H1 (cell line): ENCODE measurements at regions not wholly inside any gene's neighbourhood (a gene's known extent, or its start where the extent isn't known, plus 50 kb on each side); places are given as distances from the start of the nearest gene placed in this dataset.
"Not testable (repeated sequence)": the region's sequence is repeated elsewhere in the genome, so short reads cannot be mapped to it uniquely, and the experiment has no call there.

Experiments used
- CTCF ChIA-PET: fragments of 300-600 bp; sonication (Branson Sonifier 250); formaldehyde crosslinking; loops from one replicate; lab custom pipeline; 2021; ENCODE audit not compliant: partially characterized antibody; lab: Charles Lee
- POLR2A ChIA-PET: fragments of 300-600 bp; sonication (Branson Sonifier 250); formaldehyde crosslinking; loops from one replicate; lab custom pipeline; 2021; ENCODE audit warnings: inconsistent platforms; ENCODE audit not compliant: partially characterized antibody; lab: Charles Lee
- DNase-seq, 2 experiments: peaks; one replicate each; pipeline versions ENCODE4 v3.0.0 to v3.0.0-alpha.2; 2010 to 2022; ENCODE audit warnings: low spot score in 2 of 2, low read depth in 1 of 2, mixed read lengths in 1 of 2
- FAIRE-seq: peaks from 2 replicates; lab custom pipeline; 2011; peaks lifted over from hg19 to GRCh38; lab: Jason Lieb, UNC
- H2AFZ ChIP-seq: 2 replicates; pipeline ENCODE4 v1.8.1; 2012; ENCODE audit warnings: low read length, inconsistent platforms
- H2AK5ac ChIP-seq: 2 replicates; pipeline ENCODE4 v1.6.1; 2013; ENCODE audit warnings: low read depth, low read length
- H2BK120ac ChIP-seq: replicated peaks from 2 replicates; pipeline ENCODE3; 2013; ENCODE audit warnings: low read depth, low read length, inconsistent platforms
- H2BK12ac ChIP-seq: 2 replicates; pipeline ENCODE4 v1.6.1; 2013; ENCODE audit warnings: low read depth, low read length
- H2BK15ac ChIP-seq: 2 replicates; pipeline ENCODE4 v1.6.1; 2013; ENCODE audit warnings: low read length
- H2BK20ac ChIP-seq: 2 replicates; pipeline ENCODE4 v1.6.1; 2013; ENCODE audit warnings: low read length
- H2BK5ac ChIP-seq: 2 replicates; pipeline ENCODE4 v1.6.1; 2013; ENCODE audit warnings: low read depth, low read length
- H3K14ac ChIP-seq: 2 replicates; pipeline ENCODE4 v1.6.1; 2013; ENCODE audit warnings: inconsistent platforms; ENCODE audit not compliant: insufficient read length
- H3K18ac ChIP-seq: 2 replicates; pipeline ENCODE4 v1.6.1; 2013; ENCODE audit warnings: low read length; ENCODE audit errors: extremely low read depth
- H3K23ac ChIP-seq: 2 replicates; pipeline ENCODE4 v1.6.1; 2013; ENCODE audit warnings: inconsistent platforms; ENCODE audit not compliant: insufficient read length
- H3K23me2 ChIP-seq: 2 replicates; pipeline ENCODE4 v1.6.1; 2013; ENCODE audit warnings: low read depth, low read length
- H3K27ac ChIP-seq: 2 replicates; pipeline ENCODE4 v1.6.1; 2011; ENCODE audit warnings: low read depth, low read length, inconsistent platforms
- H3K27me3 ChIP-seq, 4 experiments: replicated peaks in 1 of 4; 1 replicate in 1 of 4; 2 replicates in 3 of 4; pipeline versions ENCODE4 v1.6.1 to v1.8.1; 2011 to 2013; ENCODE audit warnings: low read length in 3 of 4, mild to moderate bottlenecking in 3 of 4, inconsistent platforms in 2 of 4, mixed read lengths in 2 of 4, moderate library complexity in 1 of 4; ENCODE audit not compliant: control insufficient read depth in 3 of 4, insufficient read depth in 3 of 4; ENCODE audit errors: extremely low read depth in 1 of 4
- H3K36me3 ChIP-seq, 4 experiments: 2 replicates each; pipeline versions ENCODE4 v1.6.1 to v1.8.1; 2011 to 2013; ENCODE audit warnings: mild to moderate bottlenecking in 4 of 4, low read length in 3 of 4, moderate library complexity in 2 of 4, control low read depth in 1 of 4, inconsistent platforms in 1 of 4; ENCODE audit not compliant: insufficient read depth in 4 of 4, control insufficient read depth in 2 of 4
- H3K4ac ChIP-seq: replicated peaks from 2 replicates; pipeline ENCODE3; 2013; ENCODE audit warnings: low read length, low read depth, mixed read lengths, inconsistent platforms; ENCODE audit not compliant: insufficient read length
- H3K4me1 ChIP-seq, 4 experiments: replicated peaks in 1 of 4; 1 replicate in 1 of 4; 2 replicates in 3 of 4; pipeline versions ENCODE4 v1.6.1 to v1.8.1; 2011 to 2013; ENCODE audit warnings: low read length in 3 of 4, inconsistent platforms in 2 of 4, mixed read lengths in 1 of 4; ENCODE audit not compliant: insufficient read depth in 4 of 4, control insufficient read depth in 3 of 4
- H3K4me2 ChIP-seq, 2 experiments: 2 replicates each; pipeline versions ENCODE4 v1.6.1 to v1.8.1; 2011 to 2013; ENCODE audit warnings: low read depth in 2 of 2, low read length in 2 of 2, control low read depth in 1 of 2, inconsistent platforms in 1 of 2, mild to moderate bottlenecking in 1 of 2; ENCODE audit not compliant: insufficient read depth in 1 of 2
- H3K4me3 ChIP-seq, 4 experiments: fragments of 200-600, 300-600 bp in 1 of 4; sonication (generic), shearing (Covaris generic), sonication (Bioruptor Twin) in 1 of 4; 2 replicates each; pipeline versions ENCODE4 v1.5.1 to v1.8.1; 2011 to 2016; ENCODE audit warnings: low read length in 4 of 4, low read depth in 3 of 4, control low read depth in 2 of 4, inconsistent platforms in 2 of 4, mild to moderate bottlenecking in 2 of 4, mixed read lengths in 1 of 4, moderate library complexity in 1 of 4; ENCODE audit not compliant: insufficient read depth in 2 of 4; ENCODE audit errors: extremely low read depth in 1 of 4
- H3K56ac ChIP-seq: replicated peaks from 2 replicates; pipeline ENCODE3; 2013; ENCODE audit warnings: low read depth, mild to moderate bottlenecking, mixed read lengths, low read length, inconsistent platforms; ENCODE audit not compliant: insufficient read length
- H3K79me1 ChIP-seq: 2 replicates; pipeline ENCODE4 v1.6.1; 2013; ENCODE audit warnings: low read depth, low read length, control low read depth
- H3K79me2 ChIP-seq, 2 experiments: 2 replicates each; pipeline versions ENCODE4 v1.6.1 to v1.8.1; 2012 to 2013; ENCODE audit warnings: low read length in 2 of 2, mild to moderate bottlenecking in 2 of 2, inconsistent platforms in 1 of 2; ENCODE audit not compliant: insufficient read depth in 2 of 2, control insufficient read depth in 1 of 2
- H3K9ac ChIP-seq, 4 experiments: replicated peaks in 1 of 4; 1 replicate in 1 of 4; 2 replicates in 3 of 4; pipeline versions ENCODE4 v1.6.1 to v1.8.1; 2011 to 2013; ENCODE audit warnings: low read depth in 3 of 4, low read length in 3 of 4, control low read depth in 2 of 4, mild to moderate bottlenecking in 2 of 4, moderate library complexity in 2 of 4, inconsistent platforms in 1 of 4; ENCODE audit errors: extremely low read depth in 1 of 4
- H3K9me3 ChIP-seq, 2 experiments: 2 replicates each; pipeline versions ENCODE4 v1.6.1 to v1.8.1; 2012 to 2013; ENCODE audit warnings: mild to moderate bottlenecking in 2 of 2, moderate library complexity in 2 of 2, control low read depth in 1 of 2, inconsistent platforms in 1 of 2, low read depth in 1 of 2, low read length in 1 of 2, mixed read lengths in 1 of 2; ENCODE audit not compliant: insufficient read depth in 2 of 2
- H4K20me1 ChIP-seq, 2 experiments: replicated peaks in 1 of 2; 2 replicates each; pipeline versions ENCODE3 to v1.8.1; 2011 to 2013; ENCODE audit warnings: inconsistent platforms in 2 of 2, low read length in 2 of 2, mild to moderate bottlenecking in 1 of 2; ENCODE audit not compliant: insufficient read depth in 2 of 2, control insufficient read depth in 1 of 2
- H4K5ac ChIP-seq: 2 replicates; pipeline ENCODE4 v1.6.1; 2013; ENCODE audit warnings: low read length, low read depth, mixed read lengths, inconsistent platforms; ENCODE audit not compliant: insufficient read length
- H4K8ac ChIP-seq: 2 replicates; pipeline ENCODE4 v1.8.0; 2013; ENCODE audit warnings: mild to moderate bottlenecking, moderate library complexity, low read length, inconsistent platforms; ENCODE audit not compliant: insufficient read depth; ENCODE audit errors: extremely low read depth
- H4K91ac ChIP-seq: replicated peaks from 2 replicates; pipeline ENCODE3; 2013; ENCODE audit warnings: low read length, mixed read lengths, inconsistent platforms; ENCODE audit not compliant: insufficient read length
- JUN ChIP-seq: IDR thresholded peaks from 2 replicates; pipeline ENCODE4 v1.6.1; 2011; ENCODE audit warnings: low read depth, mild to moderate bottlenecking, improper control_type of control experiment, low read length

GRCh38 chr3:140883428-140884040, 58.1 kb upstream of the SLC25A36 start (continued):
- TF ChIP-seq JUN, result no peak

- H3K23ac ChIP-seq, H2AK5ac ChIP-seq, H4K91ac ChIP-seq, H3K79me2 ChIP-seq, CTCF ChIA-PET, H3K14ac ChIP-seq, H4K20me1 ChIP-seq, H2BK5ac ChIP-seq, H2BK12ac ChIP-seq, H3K4me1 ChIP-seq, H3K36me3 ChIP-seq, H2BK120ac ChIP-seq, H4K5ac ChIP-seq, H3K18ac ChIP-seq, H3K4me2 ChIP-seq, H3K79me1 ChIP-seq, H3K23me2 ChIP-seq, H3K27me3 ChIP-seq, H2BK15ac ChIP-seq, H3K56ac ChIP-seq, H3K4ac ChIP-seq, H3K4me3 ChIP-seq, H2BK20ac ChIP-seq, DNase-seq, POLR2A ChIA-PET, FAIRE-seq, H4K8ac ChIP-seq, H3K27ac ChIP-seq, H3K9ac ChIP-seq, H2AFZ ChIP-seq: not testable (repeated sequence)
- peaks cover 6 to 11% of the 10 kb centered on the region in 2 experiments; a peak in 3 of 4 replicates for H3K9me3 ChIP-seq
These were observed 55.9 kb upstream of the SLC25A36 start for GRCh38 chr3:140885697-140886096.
